ENCODE measurements at regions not wholly inside any gene's neighbourhood (a gene's known extent, or its start where the extent isn't known, plus 50 kb on each side); places are given as distances from the start of the nearest gene placed in this dataset.

DNA sequence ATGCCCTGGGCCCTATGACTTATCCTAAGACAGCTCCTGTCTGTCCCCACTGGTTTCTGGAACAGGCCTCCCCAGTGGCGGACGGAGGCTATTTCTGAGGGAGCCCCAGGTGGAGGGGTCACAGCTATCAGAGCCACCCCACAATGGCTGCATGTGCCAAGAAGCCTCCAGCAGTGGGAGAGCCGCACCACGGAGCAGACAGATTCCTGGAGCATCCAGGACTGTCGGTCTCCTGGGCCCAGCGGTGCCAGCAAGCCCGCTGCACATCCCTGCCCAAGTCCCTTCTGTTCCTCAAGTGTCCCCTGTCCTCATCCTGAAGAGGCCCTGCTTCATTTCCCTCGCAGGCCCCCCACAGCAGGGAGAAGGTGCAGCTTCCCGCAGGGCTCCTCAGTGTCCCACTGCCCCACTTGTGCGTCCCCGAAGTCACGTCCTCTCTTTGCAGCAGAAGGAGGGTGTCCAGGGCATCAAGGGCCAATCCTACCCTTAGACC is 193.0 kb upstream of the SHH start:
- Histone ChIP-seq H3K9ac (replicated peaks; ENCODE audit: extremely low read depth, insufficient read depth, low read length) (no peak overlapping the region), H3K79me2 (ENCODE audit: control insufficient read depth, insufficient read depth, low read length) (no peaks in the 10 kb centered on the region), H4K20me1 (replicated peaks; ENCODE audit: control insufficient read depth, extremely low read depth, insufficient read depth, low read length) (no peaks in the 10 kb centered on the region), H3K4me3 (replicated peaks in 1 of 3; ENCODE audit: insufficient read depth in 1 of 3, low read depth in 1 of 3, low read length in 3 of 3) (no peak overlapping the region), H3K36me3 (ENCODE audit: control insufficient read depth in 2 of 2, extremely low read depth in 1 of 2, insufficient read depth in 2 of 2, low read length in 2 of 2) (no peaks in the 10 kb centered on the region), H3K9me1 (replicated peaks; ENCODE audit: control insufficient read depth, extremely low read depth, insufficient read depth, low read length) (no peaks in the 10 kb centered on the region), H2AFZ (ENCODE audit: low read depth, low read length) (no peak overlapping the region), H3K27ac (ENCODE audit: insufficient read depth, low read depth, low read length) (no peak overlapping the region), H3K4me2 (ENCODE audit: insufficient read depth, low read length) (no peak overlapping the region), H3K27me3 (ENCODE audit: control insufficient read depth in 2 of 2, insufficient read depth in 2 of 2, low read length in 2 of 2) (no peaks in the 10 kb centered on the region), H3K9me3 (replicated peaks; ENCODE audit: control insufficient read depth, insufficient read depth, low read length) (peaks cover 2% of the 10 kb centered on the region), H3K4me1 (ENCODE audit: control insufficient read depth, extremely low read depth, insufficient read depth, low read length) (no peaks in the 10 kb centered on the region)
- no peak for TF ChIP-seq FOS (IDR thresholded peaks at IDR 0.05; ENCODE audit: borderline replicate concordance, insufficient read depth, low read length)
- TF ChIP-seq POLR2AphosphoS5 (IDR thresholded peaks at IDR 0.05; ENCODE audit: insufficient read depth, low read depth, low read length): no peak
- no peak for TF ChIP-seq EZH2 (IDR thresholded peaks at IDR 0.05; ENCODE audit: borderline replicate concordance, low read depth, low read length, severe bottlenecking)
- no peak for TF ChIP-seq JUN (IDR thresholded peaks at IDR 0.05; ENCODE audit: borderline replicate concordance, insufficient read depth, insufficient read length, low read depth)
- TF ChIP-seq MYC (IDR thresholded peaks at IDR 0.05; ENCODE audit: low read depth, low read length): no peak
- TF ChIP-seq, protein P1, sequence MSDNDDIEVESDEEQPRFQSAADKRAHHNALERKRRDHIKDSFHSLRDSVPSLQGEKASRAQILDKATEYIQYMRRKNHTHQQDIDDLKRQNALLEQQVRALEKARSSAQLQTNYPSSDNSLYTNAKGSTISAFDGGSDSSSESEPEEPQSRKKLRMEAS (IDR thresholded peaks at IDR 0.05; ENCODE audit: insufficient read depth, insufficient read length): no peak
- TF ChIP-seq GATA2 (IDR thresholded peaks at IDR 0.05; ENCODE audit: insufficient read depth, insufficient read length, low read depth, low read length): no peak
- TF ChIP-seq POLR2A (IDR thresholded peaks at IDR 0.05; ENCODE audit: low read depth, low read length): no peak
- no peak for TF ChIP-seq CTCF (IDR thresholded peaks at IDR 0.05; ENCODE audit: extremely low read depth in 1 of 2, insufficient read depth in 1 of 2, low read depth in 1 of 2, low read length in 2 of 2)
- ChIA-PET CTCF (no interaction called here), POLR2A (no interaction called here)
- intact Hi-C loops (cut with micrococcal nuclease) (no loop called here), dilution Hi-C loops (cut with MboI; ENCODE audit: extremely low pct_ligation_motif_present, low sequenced_read_pairs) (no loop called here)
- DNase-seq (ENCODE audit: low read depth, low spot score) (no peak), FAIRE-seq (no peak)
- BruUV-seq (replicated peaks): no TSS peak
